Testis (tissue), 2 donors: ENCODE measurements at regions not wholly inside any gene's neighbourhood (a gene's known extent, or its start where the extent isn't known, plus 50 kb on each side); places are given as distances from the start of the nearest gene placed in this dataset.

ENCODE experiments used
- POLR2A ChIP-seq: fragments of 450-650 bp; IDR thresholded peaks from one replicate; pipeline ENCODE4 v1.6.1; 2017; ENCODE audit warnings: antibody characterized with exemption, mild to moderate bottlenecking, moderate library complexity
- TF ChIP-seq, protein P1 (sequence below), 3 experiments: fragments of 450-650 bp in 2 of 3; fragments of 200-600 bp in 1 of 3; sonication (generic) in 1 of 3; IDR thresholded peaks; one replicate each; pipeline ENCODE4 v1.5.1; 2016 to 2019; ENCODE audit warnings: antibody characterized with exemption in 3 of 3, mild to moderate bottlenecking in 2 of 3, moderate library complexity in 1 of 3

GRCh38 chr11:90428836-90429235 lies 206.0 kb upstream of the CHORDC1 start:
- TF ChIP-seq, protein P1, sequence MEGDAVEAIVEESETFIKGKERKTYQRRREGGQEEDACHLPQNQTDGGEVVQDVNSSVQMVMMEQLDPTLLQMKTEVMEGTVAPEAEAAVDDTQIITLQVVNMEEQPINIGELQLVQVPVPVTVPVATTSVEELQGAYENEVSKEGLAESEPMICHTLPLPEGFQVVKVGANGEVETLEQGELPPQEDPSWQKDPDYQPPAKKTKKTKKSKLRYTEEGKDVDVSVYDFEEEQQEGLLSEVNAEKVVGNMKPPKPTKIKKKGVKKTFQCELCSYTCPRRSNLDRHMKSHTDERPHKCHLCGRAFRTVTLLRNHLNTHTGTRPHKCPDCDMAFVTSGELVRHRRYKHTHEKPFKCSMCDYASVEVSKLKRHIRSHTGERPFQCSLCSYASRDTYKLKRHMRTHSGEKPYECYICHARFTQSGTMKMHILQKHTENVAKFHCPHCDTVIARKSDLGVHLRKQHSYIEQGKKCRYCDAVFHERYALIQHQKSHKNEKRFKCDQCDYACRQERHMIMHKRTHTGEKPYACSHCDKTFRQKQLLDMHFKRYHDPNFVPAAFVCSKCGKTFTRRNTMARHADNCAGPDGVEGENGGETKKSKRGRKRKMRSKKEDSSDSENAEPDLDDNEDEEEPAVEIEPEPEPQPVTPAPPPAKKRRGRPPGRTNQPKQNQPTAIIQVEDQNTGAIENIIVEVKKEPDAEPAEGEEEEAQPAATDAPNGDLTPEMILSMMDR (IDR thresholded peaks at IDR 0.05), result no peak
- no peak for TF ChIP-seq POLR2A
